ENCODE measurements at regions not wholly inside any gene's neighbourhood (a gene's known extent, or its start where the extent isn't known, plus 50 kb on each side); places are given as distances from the start of the nearest gene placed in this dataset.

DNA sequence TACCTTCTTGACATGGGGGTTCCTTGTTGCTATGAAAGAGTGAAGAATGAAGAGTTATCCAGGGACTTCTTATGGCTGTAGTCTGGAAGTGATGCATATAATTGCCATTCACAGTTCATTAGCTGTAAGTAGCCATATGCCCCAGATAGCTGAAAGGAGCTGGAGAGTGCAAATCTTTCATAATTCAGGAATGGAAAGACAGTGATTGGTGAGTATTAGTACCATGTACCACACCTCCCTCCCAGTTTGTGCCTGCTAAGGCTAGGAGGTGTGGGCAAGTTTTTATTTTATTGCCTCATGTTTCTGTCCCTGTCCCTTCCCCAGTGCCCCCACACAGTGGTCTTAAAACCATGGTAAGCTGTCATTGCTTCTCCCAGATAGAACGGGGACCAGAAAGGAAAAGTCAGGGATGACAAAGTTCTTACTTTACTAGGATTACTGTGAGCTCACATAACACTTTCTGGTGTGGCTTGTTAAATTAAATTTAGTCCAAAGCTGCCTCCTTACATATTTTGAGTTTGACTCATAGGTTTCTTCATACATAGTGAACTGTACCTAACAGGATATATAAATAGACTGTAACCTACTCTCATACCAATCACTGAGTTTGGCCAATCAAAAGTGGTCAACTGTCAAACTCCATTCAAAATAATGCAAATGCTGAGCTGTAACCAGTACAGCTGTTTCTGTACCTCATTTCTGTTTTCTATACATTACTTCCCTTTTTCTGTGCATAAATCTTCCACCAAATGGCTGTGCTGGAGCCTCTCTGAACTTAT is 119.4 kb downstream of the RFPL4B start:
- H3K27ac ChIP-seq (replicated peaks): no peak overlapping the region
- TF ChIP-seq SPI1 (IDR thresholded peaks at IDR 0.05; ENCODE audit: borderline replicate concordance, low read depth) (no peak), GABPA (IDR thresholded peaks at IDR 0.05; ENCODE audit: low read depth) (no peak), POLR2AphosphoS5 (IDR thresholded peaks at IDR 0.05; ENCODE audit: low read depth) (no peak)
- TF ChIP-seq, protein P1, sequence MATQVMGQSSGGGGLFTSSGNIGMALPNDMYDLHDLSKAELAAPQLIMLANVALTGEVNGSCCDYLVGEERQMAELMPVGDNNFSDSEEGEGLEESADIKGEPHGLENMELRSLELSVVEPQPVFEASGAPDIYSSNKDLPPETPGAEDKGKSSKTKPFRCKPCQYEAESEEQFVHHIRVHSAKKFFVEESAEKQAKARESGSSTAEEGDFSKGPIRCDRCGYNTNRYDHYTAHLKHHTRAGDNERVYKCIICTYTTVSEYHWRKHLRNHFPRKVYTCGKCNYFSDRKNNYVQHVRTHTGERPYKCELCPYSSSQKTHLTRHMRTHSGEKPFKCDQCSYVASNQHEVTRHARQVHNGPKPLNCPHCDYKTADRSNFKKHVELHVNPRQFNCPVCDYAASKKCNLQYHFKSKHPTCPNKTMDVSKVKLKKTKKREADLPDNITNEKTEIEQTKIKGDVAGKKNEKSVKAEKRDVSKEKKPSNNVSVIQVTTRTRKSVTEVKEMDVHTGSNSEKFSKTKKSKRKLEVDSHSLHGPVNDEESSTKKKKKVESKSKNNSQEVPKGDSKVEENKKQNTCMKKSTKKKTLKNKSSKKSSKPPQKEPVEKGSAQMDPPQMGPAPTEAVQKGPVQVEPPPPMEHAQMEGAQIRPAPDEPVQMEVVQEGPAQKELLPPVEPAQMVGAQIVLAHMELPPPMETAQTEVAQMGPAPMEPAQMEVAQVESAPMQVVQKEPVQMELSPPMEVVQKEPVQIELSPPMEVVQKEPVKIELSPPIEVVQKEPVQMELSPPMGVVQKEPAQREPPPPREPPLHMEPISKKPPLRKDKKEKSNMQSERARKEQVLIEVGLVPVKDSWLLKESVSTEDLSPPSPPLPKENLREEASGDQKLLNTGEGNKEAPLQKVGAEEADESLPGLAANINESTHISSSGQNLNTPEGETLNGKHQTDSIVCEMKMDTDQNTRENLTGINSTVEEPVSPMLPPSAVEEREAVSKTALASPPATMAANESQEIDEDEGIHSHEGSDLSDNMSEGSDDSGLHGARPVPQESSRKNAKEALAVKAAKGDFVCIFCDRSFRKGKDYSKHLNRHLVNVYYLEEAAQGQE (IDR thresholded peaks at IDR 0.05; ENCODE audit: insufficient replicate concordance, low read depth): no peak
- TF ChIP-seq, protein P2, sequence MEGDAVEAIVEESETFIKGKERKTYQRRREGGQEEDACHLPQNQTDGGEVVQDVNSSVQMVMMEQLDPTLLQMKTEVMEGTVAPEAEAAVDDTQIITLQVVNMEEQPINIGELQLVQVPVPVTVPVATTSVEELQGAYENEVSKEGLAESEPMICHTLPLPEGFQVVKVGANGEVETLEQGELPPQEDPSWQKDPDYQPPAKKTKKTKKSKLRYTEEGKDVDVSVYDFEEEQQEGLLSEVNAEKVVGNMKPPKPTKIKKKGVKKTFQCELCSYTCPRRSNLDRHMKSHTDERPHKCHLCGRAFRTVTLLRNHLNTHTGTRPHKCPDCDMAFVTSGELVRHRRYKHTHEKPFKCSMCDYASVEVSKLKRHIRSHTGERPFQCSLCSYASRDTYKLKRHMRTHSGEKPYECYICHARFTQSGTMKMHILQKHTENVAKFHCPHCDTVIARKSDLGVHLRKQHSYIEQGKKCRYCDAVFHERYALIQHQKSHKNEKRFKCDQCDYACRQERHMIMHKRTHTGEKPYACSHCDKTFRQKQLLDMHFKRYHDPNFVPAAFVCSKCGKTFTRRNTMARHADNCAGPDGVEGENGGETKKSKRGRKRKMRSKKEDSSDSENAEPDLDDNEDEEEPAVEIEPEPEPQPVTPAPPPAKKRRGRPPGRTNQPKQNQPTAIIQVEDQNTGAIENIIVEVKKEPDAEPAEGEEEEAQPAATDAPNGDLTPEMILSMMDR (IDR thresholded peaks at IDR 0.05; ENCODE audit: insufficient read depth, low read length): no peak
- DNase-seq (ENCODE audit: low read depth in 1 of 2, low spot score in 1 of 2): no peak

DNA sequence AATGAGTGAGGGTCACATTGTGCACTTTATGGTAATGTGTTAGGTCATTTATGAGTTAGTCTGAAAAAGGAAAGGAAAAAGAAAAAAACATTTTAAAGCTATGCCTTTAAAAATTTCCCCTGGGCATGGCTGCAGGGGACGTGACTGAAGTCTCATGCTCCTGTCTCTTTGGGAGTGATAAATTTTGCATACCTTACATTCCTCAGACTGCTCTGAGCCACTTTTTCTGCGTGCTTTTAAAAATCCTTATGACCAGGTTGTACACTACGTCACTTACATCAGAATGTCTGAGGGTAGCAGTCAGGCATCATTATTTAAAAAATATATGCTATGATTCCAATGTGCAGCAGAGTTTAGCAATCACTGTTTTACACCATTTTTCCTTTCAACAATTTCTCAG is 121.2 kb downstream of the RFPL4B start:
- no peak for TF ChIP-seq POLR2AphosphoS5 (IDR thresholded peaks at IDR 0.05; ENCODE audit: low read depth)
- TF ChIP-seq, protein P2 (IDR thresholded peaks at IDR 0.05; ENCODE audit: insufficient read depth, low read length): no peak
- no peak for TF ChIP-seq GABPA (IDR thresholded peaks at IDR 0.05; ENCODE audit: low read depth)
- TF ChIP-seq, protein P1 (IDR thresholded peaks at IDR 0.05; ENCODE audit: insufficient replicate concordance, low read depth): no peak
- no peak for TF ChIP-seq SPI1 (IDR thresholded peaks at IDR 0.05; ENCODE audit: borderline replicate concordance, low read depth)
- Histone ChIP-seq H3K27ac (replicated peaks) (no peak overlapping the region), H3K4me3 (replicated peaks; ENCODE audit: insufficient read depth, low read length) (no peak overlapping the region), H3K27me3 (ENCODE audit: insufficient read depth, poor library complexity, severe bottlenecking) (no peaks in the 10 kb centered on the region)
- DNase-seq (ENCODE audit: low read depth in 1 of 2, low spot score in 1 of 2): no peak

More for the DNA sequence above, 119.4 kb downstream of the RFPL4B start:
- no peak overlapping the region for H3K4me3 ChIP-seq (replicated peaks; ENCODE audit: insufficient read depth, low read length)
- no peaks in the 10 kb centered on the region for H3K27me3 ChIP-seq (ENCODE audit: insufficient read depth, poor library complexity, severe bottlenecking)

DNA sequence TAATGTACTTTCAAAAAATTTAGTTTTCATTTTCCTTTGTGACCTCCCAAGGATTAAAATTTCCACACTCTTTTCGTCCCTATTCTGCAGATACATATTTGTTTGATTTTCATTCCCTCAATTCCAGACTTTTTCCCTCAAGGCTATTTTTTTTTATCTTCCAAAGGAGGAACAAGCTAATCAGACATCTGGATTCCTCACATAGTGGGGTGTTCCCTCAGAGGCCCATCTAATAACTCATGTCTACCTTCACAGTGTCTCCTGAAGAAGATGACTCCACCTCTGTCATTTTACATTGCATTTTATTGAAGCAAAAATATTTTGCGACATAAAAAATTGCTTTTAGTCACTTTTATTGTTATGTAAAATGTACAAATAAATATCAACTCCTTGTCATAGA is 122.2 kb downstream of the RFPL4B start:
- no peak overlapping the region for H3K27ac ChIP-seq (replicated peaks)
- H3K27me3 ChIP-seq (ENCODE audit: insufficient read depth, poor library complexity, severe bottlenecking): no peaks in the 10 kb centered on the region
- H3K4me3 ChIP-seq (replicated peaks; ENCODE audit: insufficient read depth, low read length): no peak overlapping the region
- TF ChIP-seq, protein P1 (IDR thresholded peaks at IDR 0.05; ENCODE audit: insufficient replicate concordance, low read depth): no peak
- no peak for TF ChIP-seq GABPA (IDR thresholded peaks at IDR 0.05; ENCODE audit: low read depth)
- TF ChIP-seq POLR2AphosphoS5 (IDR thresholded peaks at IDR 0.05; ENCODE audit: low read depth): no peak
- TF ChIP-seq, protein P2 (IDR thresholded peaks at IDR 0.05; ENCODE audit: insufficient read depth, low read length): no peak
- TF ChIP-seq SPI1 (IDR thresholded peaks at IDR 0.05; ENCODE audit: borderline replicate concordance, low read depth): no peak
- no peak for DNase-seq (ENCODE audit: low read depth in 1 of 2, low spot score in 1 of 2)
